K562 (cell line): ENCODE measurements at regions not wholly inside any gene's neighbourhood (a gene's known extent, or its start where the extent isn't known, plus 50 kb on each side); places are given as distances from the start of the nearest gene placed in this dataset.

Experiments
- ARHGAP35 ChIP-seq: fragments of 450-650 bp; IDR thresholded peaks from 2 replicates; pipeline ENCODE4 v1.6.1; 2018; ENCODE audit not compliant: partially characterized antibody
- ARID1B ChIP-seq: fragments of 450-650 bp; IDR thresholded peaks from 2 replicates; pipeline ENCODE4 v1.6.1; 2016; ENCODE audit warnings: antibody characterized with exemption, mild to moderate bottlenecking, inconsistent platforms
- BRF2 ChIP-seq: IDR thresholded peaks from 3 replicates; pipeline ENCODE4 v1.6.1; 2011; ENCODE audit warnings: borderline replicate concordance, mild to moderate bottlenecking; ENCODE audit not compliant: insufficient read length, insufficient read depth
- CBFA2T2 ChIP-seq: fragments of 450-650 bp; conservative IDR thresholded peaks from 2 replicates; pipeline ENCODE4 v1.6.1; 2017; ENCODE audit warnings: mild to moderate bottlenecking
- CREM ChIP-seq: IDR thresholded peaks from 2 replicates; pipeline ENCODE4 v1.6.1; 2014; ENCODE audit warnings: antibody characterized with exemption, low read depth
- E2F3 ChIP-seq: fragments of 250-450 bp; sonication (Bioruptor Pico); IDR thresholded peaks from 2 replicates; pipeline ENCODE4 v1.4.0; 2020; ENCODE audit warnings: mild to moderate bottlenecking
- EGR1 ChIP-seq: fragments of 450-650 bp; conservative IDR thresholded peaks from 2 replicates; pipeline ENCODE4 v1.6.1; 2017; ENCODE audit warnings: mild to moderate bottlenecking
- FOXJ3 ChIP-seq: sonication (generic); formaldehyde crosslinking; IDR thresholded peaks from 2 replicates; pipeline ENCODE4 v1.4.0; 2020; ENCODE audit warnings: mild to moderate bottlenecking, missing genetic modification reagents
- HIVEP1 ChIP-seq: fragments of 250-450 bp; sonication (Bioruptor Pico); IDR thresholded peaks from 2 replicates; pipeline ENCODE4 v1.4.0; 2020; ENCODE audit warnings: mild to moderate bottlenecking
- HNRNPL ChIP-seq: fragments of 200-400 bp; formaldehyde crosslinking; IDR thresholded peaks from 2 replicates; pipeline ENCODE4 v1.6.1; 2017; ENCODE audit warnings: low read depth, mild to moderate bottlenecking, low read length
- JUND ChIP-seq, 2 experiments: IDR thresholded peaks; 2 replicates in 1 of 2; 3 replicates in 1 of 2; pipeline ENCODE4 v1.6.1; 2011; ENCODE audit warnings: borderline replicate concordance in 2 of 2, low read depth in 2 of 2, low read length in 2 of 2, improper control_type of control experiment in 1 of 2, missing biosample characterization in 1 of 2, missing genetic modification characterization in 1 of 2, missing genetic modification reagents in 1 of 2
- KDM4B ChIP-seq, 2 experiments: fragments of 450-650 bp in 1 of 2; sonication (generic) in 1 of 2; IDR thresholded peaks; 2 replicates each; pipeline ENCODE4 v1.6.1; 2016 to 2017; ENCODE audit warnings: borderline replicate concordance in 2 of 2, antibody characterized with exemption in 1 of 2, low read depth in 1 of 2, mild to moderate bottlenecking in 1 of 2
- LCOR ChIP-seq: sonication (generic); formaldehyde crosslinking; IDR thresholded peaks from 2 replicates; pipeline ENCODE4 v1.8.0; 2022; ENCODE audit warnings: mild to moderate bottlenecking, missing genetic modification reagents
- LEF1 ChIP-seq: fragments of 450-650 bp; IDR thresholded peaks from 2 replicates; pipeline ENCODE4 v1.6.1; 2016; ENCODE audit warnings: mild to moderate bottlenecking
- MEIS2 ChIP-seq: fragments of 450-650 bp; IDR thresholded peaks from 2 replicates; pipeline ENCODE4 v1.6.1; 2014; ENCODE audit warnings: mild to moderate bottlenecking; ENCODE audit not compliant: partially characterized antibody
- MTF1 ChIP-seq: fragments of 250-450 bp; sonication (Bioruptor Pico); IDR thresholded peaks from 2 replicates; pipeline ENCODE4 v1.9.0; 2021; ENCODE audit warnings: moderate library complexity, mild to moderate bottlenecking, inconsistent platforms, borderline replicate concordance
- NCOA1 ChIP-seq: fragments of 450-650 bp; IDR thresholded peaks from 2 replicates; pipeline ENCODE4 v1.6.1; 2016; ENCODE audit warnings: low read depth
- NFE2L1 ChIP-seq: fragments of 450-650 bp; IDR thresholded peaks from 2 replicates; pipeline ENCODE4 v1.6.1; 2016; ENCODE audit warnings: missing genetic modification characterization, low read depth, mild to moderate bottlenecking, missing compliant biosample characterization, moderate library complexity, borderline replicate concordance
- POLR2A ChIP-seq: fragments of 450-650 bp; conservative IDR thresholded peaks from 2 replicates; pipeline ENCODE4 v1.6.1; 2016
- RBM14 ChIP-seq: fragments of 200-400 bp; formaldehyde crosslinking; IDR thresholded peaks from 2 replicates; pipeline ENCODE4 v1.6.1; 2018; ENCODE audit warnings: low read depth, mild to moderate bottlenecking, low read length, moderate library complexity, borderline replicate concordance; ENCODE audit not compliant: insufficient read depth
- SOX6 ChIP-seq: fragments of 450-650 bp; IDR thresholded peaks from 2 replicates; pipeline ENCODE4 v1.6.1; 2014; ENCODE audit warnings: mild to moderate bottlenecking
- TCF7L2 ChIP-seq: fragments of 150-350 bp; IDR thresholded peaks from 2 replicates; pipeline ENCODE4 v1.6.1; 2016; ENCODE audit warnings: low read depth, mild to moderate bottlenecking, low read length, moderate library complexity
- TEAD2 ChIP-seq: fragments of 450-650 bp; IDR thresholded peaks from 2 replicates; pipeline ENCODE4 v1.6.1; 2016; ENCODE audit warnings: missing genetic modification characterization, control low read depth, missing compliant biosample characterization
- THAP12 ChIP-seq: fragments of 250-450 bp; sonication (Bioruptor Pico); IDR thresholded peaks from 2 replicates; pipeline ENCODE4 v1.9.0; 2021; ENCODE audit warnings: mild to moderate bottlenecking, inconsistent platforms
- TRIM24 ChIP-seq, 2 experiments: fragments of 450-650 bp; IDR thresholded peaks; 2 replicates each; pipeline ENCODE4 v1.6.1; 2016
- XRCC4 ChIP-seq: IDR thresholded peaks from one replicate; pipeline ENCODE4 v1.6.1; 2011; ENCODE audit not compliant: insufficient read depth, insufficient read length; ENCODE audit errors: extremely low read depth
- ZFP30 ChIP-seq: fragments of 250-450 bp; sonication (Bioruptor Pico); IDR thresholded peaks from 2 replicates; pipeline ENCODE4 v1.8.0; 2022; ENCODE audit warnings: moderate library complexity, mild to moderate bottlenecking, inconsistent platforms, borderline replicate concordance
- ZNF76 ChIP-seq: fragments of 250-450 bp; sonication (Bioruptor Pico); IDR thresholded peaks from 2 replicates; pipeline ENCODE4 v1.4.0; 2020; ENCODE audit warnings: mild to moderate bottlenecking, moderate library complexity, borderline replicate concordance

- TF ChIP-seq NFE2L1 (tag), result no peak
- no peak for TF ChIP-seq TCF7L2
- TF ChIP-seq CREM, result 0 out of 2 replicates have a peak, but pooled peaks have one; percentile 8
- TF ChIP-seq EGR1, result no peak
- no peak for TF ChIP-seq XRCC4
- no peak for TF ChIP-seq BRF2
- TF ChIP-seq RBM14, result no peak
- no peak for TF ChIP-seq FOXJ3 (CRISPR knock-in tag)
- TF ChIP-seq JUND (IDR thresholded peaks at IDR 0.05; ENCODE audit: borderline replicate concordance, low read depth, low read length), result no peak
- TF ChIP-seq JUND (tag; IDR thresholded peaks at IDR 0.05; ENCODE audit: borderline replicate concordance, low read depth, low read length), result 0 out of 3 replicates have a peak, but pooled peaks have one; percentile 8
- TF ChIP-seq POLR2A, result no peak
- TF ChIP-seq ZFP30, result no peak
- peak; percentile 60 for TF ChIP-seq MEIS2
- peak; percentile 54; the same call in 1 of the 2 replicates for TF ChIP-seq LCOR (CRISPR knock-in tag)
- no peak for TF ChIP-seq ARHGAP35
- no peak for TF ChIP-seq TEAD2 (tag)
- no peak for TF ChIP-seq NCOA1
- TF ChIP-seq TRIM24 (IDR thresholded peaks at IDR 0.05), result no peak
- no peak for TF ChIP-seq HIVEP1
- peak; percentile 17; the same call in 1 of the 2 replicates for TF ChIP-seq CBFA2T2
- no peak for TF ChIP-seq KDM4B (IDR thresholded peaks at IDR 0.05; ENCODE audit: borderline replicate concordance in 2 of 2, low read depth in 1 of 2)
- TF ChIP-seq LEF1, result 0 out of 2 replicates have a peak, but pooled peaks have one; percentile 19
- no peak for TF ChIP-seq MTF1 (CRISPR knock-in tag)
- no peak for TF ChIP-seq HNRNPL
- TF ChIP-seq SOX6, result peak; percentile 22; the same call in 1 of the 2 replicates
- peak; percentile 27; the same call in 1 of the 2 replicates for TF ChIP-seq ARID1B
- no peak for TF ChIP-seq THAP12 (CRISPR knock-in tag)
- TF ChIP-seq E2F3, result no peak
- no peak for TF ChIP-seq ZNF76 (CRISPR knock-in tag)
Measured at GRCh38 chr2:16400127-16400623, 265.5 kb downstream of the CYRIA start (continued).
